HG03139 (cell line): ENCODE measurements at regions not wholly inside any gene's neighbourhood (a gene's known extent, or its start where the extent isn't known, plus 50 kb on each side); places are given as distances from the start of the nearest gene placed in this dataset.
"Not testable (repeated sequence)": the region's sequence is repeated elsewhere in the genome, so short reads cannot be mapped to it uniquely, and the experiment has no call there.

Experiments used
- ATAC-seq: cut with Tn5 transposase; IDR thresholded peaks from one replicate; pipeline ENCODE4 v1.9.1; 2021; ENCODE audit not compliant: unreplicated experiment

GRCh38 chr4:180280726-180281297, 1962.4 kb upstream of the TENM3 start:
- ATAC-seq: no peak

- no peak for ATAC-seq
Measured at GRCh38 chr4:180281724-180282123, 1961.5 kb upstream of the TENM3 start.

GRCh38 chr4:180284267-180284666, 1958.9 kb upstream of the TENM3 start:
- no peak for ATAC-seq

GRCh38 chr4:180285796-180286195, 1957.4 kb upstream of the TENM3 start:
- peak; percentile 63 for ATAC-seq

GRCh38 chr4:180292339-180292738, 1950.9 kb upstream of the TENM3 start:
- no peak for ATAC-seq

GRCh38 chr4:180296036-180296599, 1947.1 kb upstream of the TENM3 start:
- no peak for ATAC-seq

- no peak for ATAC-seq
Measured at GRCh38 chr4:180304321-180304720, 1938.9 kb upstream of the TENM3 start.

GRCh38 chr4:180310616-180311015, 1932.6 kb upstream of the TENM3 start:
- no peak for ATAC-seq

GRCh38 chr4:180314972-180315371, 1928.2 kb upstream of the TENM3 start:
- ATAC-seq: peak; percentile 58

- ATAC-seq: no peak
Measured at GRCh38 chr4:180330521-180330920, 1912.7 kb upstream of the TENM3 start.

GRCh38 chr4:180333162-180333561, 1910.0 kb upstream of the TENM3 start:
- ATAC-seq: no peak

- ATAC-seq: no peak
Measured at GRCh38 chr4:180335566-180335965, 1907.6 kb upstream of the TENM3 start.

- ATAC-seq: no peak
Measured at GRCh38 chr4:180336494-180337090, 1906.6 kb upstream of the TENM3 start.

GRCh38 chr4:180341926-180342325, 1901.3 kb upstream of the TENM3 start:
- ATAC-seq: no peak

GRCh38 chr4:180350901-180351300, 1892.3 kb upstream of the TENM3 start:
- ATAC-seq: no peak

- no peak for ATAC-seq
Measured at GRCh38 chr4:180356766-180357165, 1886.4 kb upstream of the TENM3 start.

GRCh38 chr4:180360113-180360512, 1883.1 kb upstream of the TENM3 start:
- ATAC-seq: not testable (repeated sequence)

GRCh38 chr4:180363815-180364214, 1879.4 kb upstream of the TENM3 start:
- ATAC-seq: no peak

- ATAC-seq: no peak
Measured at GRCh38 chr4:180372691-180373090, 1870.5 kb upstream of the TENM3 start.

- ATAC-seq: no peak
Measured at GRCh38 chr4:180377741-180378140, 1865.5 kb upstream of the TENM3 start.

- no peak for ATAC-seq
Measured at GRCh38 chr4:180380733-180381132, 1862.5 kb upstream of the TENM3 start.

GRCh38 chr4:180391613-180392012, 1851.6 kb upstream of the TENM3 start:
- ATAC-seq: no peak

- ATAC-seq: peak; percentile 57
Measured at GRCh38 chr4:180394312-180394711, 1848.9 kb upstream of the TENM3 start.
